ENCODE measurements at regions not wholly inside any gene's neighbourhood (a gene's known extent, or its start where the extent isn't known, plus 50 kb on each side); places are given as distances from the start of the nearest gene placed in this dataset.

- H3K79me2 ChIP-seq (ENCODE audit: insufficient read depth): no peaks in the 10 kb centered on the region
- peaks cover 0 to 4% of the 10 kb centered on the region in 2 experiments; a peak in 2 of 4 replicates for H3K4me1 ChIP-seq (ENCODE audit: control insufficient read depth in 1 of 2, insufficient read depth in 2 of 2, low read depth in 1 of 2, low read length in 1 of 2)
- ChIA-PET CTCF (interaction anchor here (1.0 kb wide), 1 partner anchor 161 kb away, joined by 3 read pairs; no protein-coding TSS in a partner anchor), POLR2A (no interaction called here)
- H3K27ac ChIP-seq (ENCODE audit: low read depth in 2 of 2, low read length in 1 of 2): no peak overlapping the region
- no peaks in the 10 kb centered on the region for H3K27me3 ChIP-seq (ENCODE audit: insufficient read depth)
- no peaks in the 10 kb centered on the region for H3K36me3 ChIP-seq (replicated peaks in 1 of 2; ENCODE audit: control insufficient read depth in 1 of 2, insufficient read depth in 2 of 2, low read length in 1 of 2)
- H3K4me3 ChIP-seq (ENCODE audit: low read depth in 2 of 2, low read length in 1 of 2): no peak overlapping the region
- no peaks in the 10 kb centered on the region for H3K9me2 ChIP-seq
- H3F3A ChIP-seq (replicated peaks; ENCODE audit: insufficient read depth): no peaks in the 10 kb centered on the region
- no peaks in the 10 kb centered on the region for H3K9me3 ChIP-seq
- no peak for TF ChIP-seq GATA2 (CRISPR knock-in tag; IDR thresholded peaks at IDR 0.05)
- no peak for TF ChIP-seq RFX5 (IDR thresholded peaks at IDR 0.05; ENCODE audit: low read length)
- no peak for TF ChIP-seq FOXM1 (IDR thresholded peaks at IDR 0.05; ENCODE audit: low read depth)
- TF ChIP-seq TEAD4 (IDR thresholded peaks at IDR 0.05; ENCODE audit: borderline replicate concordance, insufficient read depth): no peak
- TF ChIP-seq NFIC (IDR thresholded peaks at IDR 0.05; ENCODE audit: borderline replicate concordance): no peak
- no peak for TF ChIP-seq SMC3 (IDR thresholded peaks at IDR 0.05; ENCODE audit: low read depth, low read length)
- no peak for TF ChIP-seq ZBTB33 (IDR thresholded peaks at IDR 0.05; ENCODE audit: borderline replicate concordance, low read depth)
- TF ChIP-seq YY1 (IDR thresholded peaks at IDR 0.05; ENCODE audit: low read depth): no peak
- no peak for TF ChIP-seq TCF12 (IDR thresholded peaks at IDR 0.05)
- no peak for TF ChIP-seq EP300 (IDR thresholded peaks at IDR 0.05; ENCODE audit: borderline replicate concordance in 1 of 2, low read depth in 1 of 2, low read length in 1 of 2)
- TF ChIP-seq ELF1 (IDR thresholded peaks at IDR 0.05): no peak
- TF ChIP-seq CHD2 (IDR thresholded peaks at IDR 0.05; ENCODE audit: low read length, partially characterized antibody): no peak
- H2AFZ ChIP-seq (ENCODE audit: low read depth): no peak overlapping the region
- no peaks in the 10 kb centered on the region for H4K20me1 ChIP-seq (ENCODE audit: insufficient read depth)
- H3K4me2 ChIP-seq: no peak overlapping the region
- H3K9ac ChIP-seq: no peak overlapping the region
- DNase-seq: no peak
- 84% methylated on average over 3 of the region's 3 CpGs for WGBS (ENCODE audit: low lambda C conversion rate)
Measured at GRCh38 chr11:92495107-92495793, 270.6 kb downstream of the FAT3 start.

GRCh38 chr11:92500453-92500852 lies 275.8 kb downstream of the FAT3 start:
- 65% methylated on average over 2 of the region's 2 CpGs for WGBS (ENCODE audit: low lambda C conversion rate)
- H2AFZ ChIP-seq (ENCODE audit: low read depth): no peak overlapping the region
- no peaks in the 10 kb centered on the region for H3K4me1 ChIP-seq (ENCODE audit: control insufficient read depth in 1 of 2, insufficient read depth in 2 of 2, low read depth in 1 of 2, low read length in 1 of 2)
- no peaks in the 10 kb centered on the region for H3K79me2 ChIP-seq (ENCODE audit: insufficient read depth)
- CTCF ChIA-PET: no interaction called here
- H3K27me3 ChIP-seq (ENCODE audit: insufficient read depth): no peaks in the 10 kb centered on the region
- H3F3A ChIP-seq (replicated peaks; ENCODE audit: insufficient read depth): no peaks in the 10 kb centered on the region
- H3K9me3 ChIP-seq: no peaks in the 10 kb centered on the region
- H4K20me1 ChIP-seq (ENCODE audit: insufficient read depth): no peaks in the 10 kb centered on the region
- no peak overlapping the region for H3K4me3 ChIP-seq (ENCODE audit: low read depth in 2 of 2, low read length in 1 of 2)
- no peak overlapping the region for H3K9ac ChIP-seq
- no peaks in the 10 kb centered on the region for H3K9me2 ChIP-seq
- H3K36me3 ChIP-seq (replicated peaks in 1 of 2; ENCODE audit: control insufficient read depth in 1 of 2, insufficient read depth in 2 of 2, low read length in 1 of 2): no peaks in the 10 kb centered on the region
- no peak overlapping the region for H3K4me2 ChIP-seq
- DNase-seq: no peak
- H3K27ac ChIP-seq (ENCODE audit: low read depth in 2 of 2, low read length in 1 of 2): no peak overlapping the region
- POLR2A ChIA-PET: no interaction called here
- TF ChIP-seq TEAD4 (IDR thresholded peaks at IDR 0.05; ENCODE audit: borderline replicate concordance, insufficient read depth) (no peak), POLR2AphosphoS5 (IDR thresholded peaks at IDR 0.05; ENCODE audit: low read depth, low read length) (no peak), YY1 (IDR thresholded peaks at IDR 0.05; ENCODE audit: low read depth) (no peak), ZBTB33 (IDR thresholded peaks at IDR 0.05; ENCODE audit: borderline replicate concordance, low read depth) (no peak), TCF12 (IDR thresholded peaks at IDR 0.05) (no peak), FOXJ3 (CRISPR knock-in tag; IDR thresholded peaks at IDR 0.05) (no peak), USF1 (IDR thresholded peaks at IDR 0.05; ENCODE audit: borderline replicate concordance, low read depth) (no peak), CHD2 (IDR thresholded peaks at IDR 0.05; ENCODE audit: low read length, partially characterized antibody) (no peak), RFX5 (IDR thresholded peaks at IDR 0.05; ENCODE audit: low read length) (no peak), EP300 (IDR thresholded peaks at IDR 0.05; ENCODE audit: borderline replicate concordance in 1 of 2, low read depth in 1 of 2, low read length in 1 of 2) (no peak), RAD21 (IDR thresholded peaks at IDR 0.05; ENCODE audit: low read length) (no peak), ELF1 (IDR thresholded peaks at IDR 0.05) (no peak), PBX3 (IDR thresholded peaks at IDR 0.05) (no peak), RCOR1 (IDR thresholded peaks at IDR 0.05; ENCODE audit: low read length) (no peak), MEF2A (IDR thresholded peaks at IDR 0.05; ENCODE audit: borderline replicate concordance, low read depth) (no peak), SIN3A (IDR thresholded peaks at IDR 0.05; ENCODE audit: borderline replicate concordance, low read depth, low read length) (no peak), NFIC (IDR thresholded peaks at IDR 0.05; ENCODE audit: borderline replicate concordance) (no peak), TAF1 (IDR thresholded peaks at IDR 0.05; ENCODE audit: borderline replicate concordance, low read depth, low read length) (no peak)

Data from SK-N-SH (cell line).